GM23338 (cell line): ENCODE measurements at regions not wholly inside any gene's neighbourhood (a gene's known extent, or its start where the extent isn't known, plus 50 kb on each side); places are given as distances from the start of the nearest gene placed in this dataset.

ENCODE experiments used
- ATAC-seq: fragments of 200-7000 bp; cut with Tn5 transposase; 3 replicates; pipeline ENCODE4 v1.9.1; 2020
- DNase-seq: peaks from one replicate; pipeline ENCODE4 v3.0.0-alpha.2; 2015; ENCODE audit warnings: low spot score
- H2AFZ ChIP-seq: fragments of 200-600 bp; sonication (generic); 2 replicates; pipeline ENCODE4 v1.8.0; 2016; ENCODE audit warnings: antibody characterized with exemption, mild to moderate bottlenecking, moderate library complexity
- H3F3A ChIP-seq: fragments of 200-600 bp; sonication (generic); replicated peaks from 2 replicates; pipeline ENCODE4 v1.8.0; 2017; ENCODE audit warnings: antibody characterized with exemption, mixed run types, low read depth
- H3K27ac ChIP-seq: fragments of 200-600 bp; sonication (generic); 2 replicates; pipeline ENCODE4 v1.6.1; 2016; ENCODE audit warnings: low read depth
- H3K27me3 ChIP-seq: fragments of 200-600 bp; sonication (generic); 2 replicates; pipeline ENCODE4 v1.8.0; 2016; ENCODE audit warnings: mild to moderate bottlenecking, mixed run types, moderate library complexity; ENCODE audit not compliant: insufficient read depth
- H3K36me3 ChIP-seq: fragments of 200-600 bp; sonication (generic); 2 replicates; pipeline ENCODE4 v1.8.0; 2016; ENCODE audit warnings: mild to moderate bottlenecking; ENCODE audit not compliant: insufficient read depth
- H3K4me1 ChIP-seq: fragments of 200-600 bp; sonication (generic); 2 replicates; pipeline ENCODE4 v1.8.0; 2016; ENCODE audit warnings: mild to moderate bottlenecking, moderate library complexity; ENCODE audit not compliant: insufficient read depth
- H3K4me2 ChIP-seq: fragments of 200-600 bp; sonication (generic); 2 replicates; pipeline ENCODE4 v1.7.1; 2017; ENCODE audit warnings: mixed run types
- H3K4me3 ChIP-seq: fragments of 200-600 bp; sonication (generic); 2 replicates; pipeline ENCODE4 v1.6.1; 2016; ENCODE audit warnings: mixed run types
- H3K79me2 ChIP-seq: fragments of 200-600 bp; sonication (generic); replicated peaks from 2 replicates; pipeline ENCODE4 v1.8.0; 2017; ENCODE audit warnings: mild to moderate bottlenecking; ENCODE audit not compliant: insufficient read depth
- H3K9me2 ChIP-seq: fragments of 200-600 bp; sonication (generic); 2 replicates; pipeline ENCODE4 v1.8.0; 2017; ENCODE audit not compliant: insufficient read depth
- H4K20me1 ChIP-seq: fragments of 200-600 bp; sonication (generic); replicated peaks from 2 replicates; pipeline ENCODE4 v1.8.0; 2017; ENCODE audit warnings: mild to moderate bottlenecking; ENCODE audit not compliant: insufficient read depth
- H3K27ac Mint-ChIP-seq: 2 replicates; pipeline ENCODE4 v1.8.0; 2020; ENCODE audit warnings: inconsistent platforms, mild to moderate bottlenecking, moderate library complexity, mixed read lengths
- H3K27me3 Mint-ChIP-seq: 3 replicates; pipeline ENCODE4 v1.8.0; 2022; ENCODE audit warnings: low read depth, mild to moderate bottlenecking, moderate library complexity, mixed read lengths, inconsistent platforms; ENCODE audit not compliant: insufficient read depth, poor library complexity
- H3K36me3 Mint-ChIP-seq: 3 replicates; pipeline ENCODE4 v1.8.0; 2021; ENCODE audit warnings: low read depth, mild to moderate bottlenecking, inconsistent platforms, moderate library complexity, mixed read lengths
- H3K4me1 Mint-ChIP-seq: 3 replicates; pipeline ENCODE4 v1.8.0; 2020; ENCODE audit warnings: mild to moderate bottlenecking, inconsistent platforms, mixed read lengths
- H3K4me3 Mint-ChIP-seq: 3 replicates; pipeline ENCODE4 v1.8.0; 2021; ENCODE audit warnings: moderate library complexity, mild to moderate bottlenecking, inconsistent platforms, mixed read lengths
- H3K9me3 Mint-ChIP-seq: 3 replicates; pipeline ENCODE4 v1.8.0; 2020; ENCODE audit warnings: moderate library complexity, mild to moderate bottlenecking, inconsistent platforms, mixed read lengths
- CTCF ChIP-seq, 2 experiments: fragments of 200-600 bp in 1 of 2; sonication (generic) in 1 of 2; conservative IDR thresholded peaks; 2 replicates each; pipeline versions ENCODE4 v1.5.1 to v1.6.1; 2016 to 2017; ENCODE audit warnings: antibody characterized with exemption in 2 of 2, low read depth in 2 of 2, mild to moderate bottlenecking in 2 of 2, moderate library complexity in 1 of 2
- EZH2 ChIP-seq: fragments of 200-600 bp; sonication (generic); IDR thresholded peaks from one replicate; pipeline ENCODE4 v1.8.0; 2017; ENCODE audit warnings: antibody characterized with exemption, mild to moderate bottlenecking, low read depth; ENCODE audit not compliant: unreplicated experiment
- JUNB ChIP-seq: IDR thresholded peaks from one replicate; pipeline ENCODE4 v1.6.1; 2016; ENCODE audit warnings: antibody characterized with exemption; ENCODE audit not compliant: unreplicated experiment
- NANOG ChIP-seq: IDR thresholded peaks from 2 replicates; pipeline ENCODE4 v1.6.1; 2016; ENCODE audit warnings: antibody characterized with exemption, borderline replicate concordance
- POLR2AphosphoS5 ChIP-seq: IDR thresholded peaks from 2 replicates; pipeline ENCODE4 v1.6.1; 2016; ENCODE audit warnings: antibody characterized with exemption, low read depth
- ZNF462 ChIP-seq: fragments of 250-450 bp; sonication (Bioruptor Pico); IDR thresholded peaks from 2 replicates; pipeline ENCODE4 v1.5.0; 2020; ENCODE audit warnings: mild to moderate bottlenecking, moderate library complexity

GRCh38 chr5:63760965-63761364 lies 201.3 kb downstream of the HTR1A start:
- H3K4me3 ChIP-seq = no peak overlapping the region
- no peak overlapping the region for H3K4me2 ChIP-seq
- no peaks in the 10 kb centered on the region for H3K27me3 ChIP-seq
- no peak overlapping the region for H2AFZ ChIP-seq
- no peaks in the 10 kb centered on the region for H3K36me3 ChIP-seq
- Mint-ChIP-seq H3K4me3 (no peak overlapping the region), H3K27ac (no peak overlapping the region), H3K27me3 (no peaks in the 10 kb centered on the region), H3K4me1 (peaks cover 3% of the 10 kb centered on the region; the same call in 2 of the 3 replicates), H3K36me3 (no peaks in the 10 kb centered on the region), H3K9me3 (no peaks in the 10 kb centered on the region)
- H3K27ac ChIP-seq = no peak overlapping the region
- TF ChIP-seq NANOG = no peak
- no peak for TF ChIP-seq ZNF462 (CRISPR knock-in tag)
- no peak for TF ChIP-seq EZH2
- no peak for TF ChIP-seq JUNB
- peak in 1 of 2 experiments; percentile 22; a peak in 2 of 4 replicates for TF ChIP-seq CTCF (conservative IDR thresholded peaks at IDR 0.05; ENCODE audit: low read depth in 2 of 2)
- TF ChIP-seq POLR2AphosphoS5 = no peak
- peak; percentile 35; the same call in 1 of the 3 replicates for ATAC-seq
- no peaks in the 10 kb centered on the region for H4K20me1 ChIP-seq
- H3K9me2 ChIP-seq = no peaks in the 10 kb centered on the region
- H3F3A ChIP-seq = no peaks in the 10 kb centered on the region
- peak; percentile 26 for DNase-seq
- H3K79me2 ChIP-seq = no peaks in the 10 kb centered on the region
- no peaks in the 10 kb centered on the region for H3K4me1 ChIP-seq
